HG03064 (cell line): ENCODE measurements at regions not wholly inside any gene's neighbourhood (a gene's known extent, or its start where the extent isn't known, plus 50 kb on each side); places are given as distances from the start of the nearest gene placed in this dataset.
"Not testable (repeated sequence)": the region's sequence is repeated elsewhere in the genome, so short reads cannot be mapped to it uniquely, and the experiment has no call there.

Experiments used
- ATAC-seq: cut with Tn5 transposase; IDR thresholded peaks from one replicate; pipeline ENCODE4 v1.9.1; 2021; ENCODE audit warnings: low read depth; ENCODE audit not compliant: unreplicated experiment

- peak; percentile 88 for ATAC-seq
Measured at GRCh38 chr1:120544434-120544833, 129.6 kb downstream of the NBPF8 start.

GRCh38 chr1:120550335-120550734, 135.5 kb downstream of the NBPF8 start:
- ATAC-seq, result not testable (repeated sequence)

- ATAC-seq, result not testable (repeated sequence)
Measured at GRCh38 chr1:120552190-120552589, 137.4 kb downstream of the NBPF8 start.

GRCh38 chr1:120557605-120558302, 142.9 kb downstream of the NBPF8 start:
- not testable (repeated sequence) for ATAC-seq

- ATAC-seq, result peak; percentile 81
Measured at GRCh38 chr1:120558303-120559060, 143.6 kb downstream of the NBPF8 start.

- ATAC-seq, result not testable (repeated sequence)
Measured at GRCh38 chr1:120561767-120562166, 146.9 kb downstream of the NBPF8 start.

- ATAC-seq, result not testable (repeated sequence)
Measured at GRCh38 chr1:120565396-120565795, 150.6 kb downstream of the NBPF8 start.

GRCh38 chr1:120567620-120568019, 152.8 kb downstream of the NBPF8 start:
- not testable (repeated sequence) for ATAC-seq

- ATAC-seq, result not testable (repeated sequence)
Measured at GRCh38 chr1:120575201-120575600, 148.5 kb upstream of the NBPF26 start.

- ATAC-seq, result not testable (repeated sequence)
Measured at GRCh38 chr1:120582135-120582534, 141.6 kb upstream of the NBPF26 start.

GRCh38 chr1:120586053-120586452, 137.7 kb upstream of the NBPF26 start:
- not testable (repeated sequence) for ATAC-seq

- ATAC-seq, result not testable (repeated sequence)
Measured at GRCh38 chr1:120588811-120589210, 134.9 kb upstream of the NBPF26 start.

- ATAC-seq, result not testable (repeated sequence)
Measured at GRCh38 chr1:120591774-120592173, 132.0 kb upstream of the NBPF26 start.

GRCh38 chr1:120592943-120593342, 130.8 kb upstream of the NBPF26 start:
- ATAC-seq, result not testable (repeated sequence)

- not testable (repeated sequence) for ATAC-seq
Measured at GRCh38 chr1:120593648-120594047, 130.1 kb upstream of the NBPF26 start.

GRCh38 chr1:120598331-120598951, 125.3 kb upstream of the NBPF26 start:
- ATAC-seq, result not testable (repeated sequence)

GRCh38 chr1:120599511-120599910, 124.2 kb upstream of the NBPF26 start:
- not testable (repeated sequence) for ATAC-seq

- ATAC-seq, result not testable (repeated sequence)
Measured at GRCh38 chr1:120600442-120601041, 123.2 kb upstream of the NBPF26 start.

GRCh38 chr1:120607882-120608281, 115.9 kb upstream of the NBPF26 start:
- ATAC-seq, result not testable (repeated sequence)

- ATAC-seq, result not testable (repeated sequence)
Measured at GRCh38 chr1:120608314-120609014, 115.3 kb upstream of the NBPF26 start.
